Omental fat pad (tissue), 3 donors: ENCODE measurements at regions not wholly inside any gene's neighbourhood (a gene's known extent, or its start where the extent isn't known, plus 50 kb on each side); places are given as distances from the start of the nearest gene placed in this dataset.

Source experiments
- ATAC-seq: fragments of 150-250 bp; one replicate; pipeline ENCODE4 v1.9.1; 2016; ENCODE audit warnings: mild to moderate bottlenecking, moderate library complexity; ENCODE audit not compliant: low FRiP score
- DNase-seq: peaks from one replicate; pipeline ENCODE4 v3.0.0-alpha.2; 2019; ENCODE audit warnings: low spot score
- CTCF ChIP-seq, 3 donors: fragments of 450-650 bp; IDR thresholded peaks; one replicate each; pipeline ENCODE4 v1.5.1; 2016 to 2017; ENCODE audit warnings: antibody characterized with exemption in 3 of 3, mild to moderate bottlenecking in 3 of 3, moderate library complexity in 2 of 3

- ATAC-seq (no peak), DNase-seq (no peak)
- no peak for TF ChIP-seq CTCF (IDR thresholded peaks at IDR 0.05)
Observed at GRCh38 chr10:3016016-3016415, 51.3 kb upstream of the PFKP start.

GRCh38 chr10:3014968-3015367, 52.4 kb upstream of the PFKP start:
- ATAC-seq, result no peak
- no peak for DNase-seq
- TF ChIP-seq CTCF (IDR thresholded peaks at IDR 0.05), result no peak

- no peak for TF ChIP-seq CTCF (IDR thresholded peaks at IDR 0.05)
- ATAC-seq (no peak), DNase-seq (no peak)
Observed at GRCh38 chr10:3012223-3012622, 55.1 kb upstream of the PFKP start.

- no peak for TF ChIP-seq CTCF (IDR thresholded peaks at IDR 0.05)
- ATAC-seq (no peak), DNase-seq (no peak)
Observed at GRCh38 chr10:3010816-3011460, 56.4 kb upstream of the PFKP start.

GRCh38 chr10:3010334-3010733, 57.0 kb upstream of the PFKP start:
- DNase-seq, result no peak
- no peak for TF ChIP-seq CTCF (IDR thresholded peaks at IDR 0.05)
- ATAC-seq, result no peak

GRCh38 chr10:3009341-3009740, 58.0 kb upstream of the PFKP start:
- no peak for TF ChIP-seq CTCF (IDR thresholded peaks at IDR 0.05)
- DNase-seq (no peak), ATAC-seq (no peak)

GRCh38 chr10:3008518-3009195, 58.7 kb upstream of the PFKP start:
- no peak for TF ChIP-seq CTCF (IDR thresholded peaks at IDR 0.05)
- DNase-seq (no peak), ATAC-seq (no peak)
